ENCODE measurements at regions not wholly inside any gene's neighbourhood (a gene's known extent, or its start where the extent isn't known, plus 50 kb on each side); places are given as distances from the start of the nearest gene placed in this dataset.
A peak's percentile ranks its signal among the peaks of the same experiment; 100 is the strongest.

DNA sequence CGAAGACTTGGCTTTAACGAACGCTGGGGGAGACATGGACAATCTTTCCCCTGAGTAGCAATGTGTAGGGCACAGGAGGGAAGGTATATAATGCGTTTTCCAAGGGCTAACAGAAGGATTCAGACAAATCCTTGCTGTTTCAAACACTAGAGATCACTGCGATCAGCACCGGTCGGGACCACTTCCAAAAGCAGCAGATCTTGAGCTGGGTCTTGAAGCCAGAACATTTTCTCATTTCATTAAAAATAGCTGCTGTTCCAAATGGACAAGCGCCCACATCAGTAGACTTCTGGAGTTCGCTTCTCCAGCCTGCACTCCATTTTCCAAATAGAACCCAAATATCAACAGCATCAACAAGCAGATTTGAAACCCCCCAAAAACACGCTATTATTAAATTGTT lies 65.1 kb upstream of the MAPRE2 start:
- TF ChIP-seq JUN (IDR thresholded peaks at IDR 0.05; ENCODE audit: low read depth, low read length) (no peak), EZH2 (IDR thresholded peaks at IDR 0.05; ENCODE audit: low read depth, low read length, severe bottlenecking) (no peak), RXRA (IDR thresholded peaks at IDR 0.05; ENCODE audit: insufficient read depth, low read depth, low read length) (no peak), ZNF274 (IDR thresholded peaks at IDR 0.05; ENCODE audit: borderline replicate concordance, extremely low read depth, low read length) (no peak), ASH2L (IDR thresholded peaks at IDR 0.05; ENCODE audit: low read length) (no peak), GABPA (IDR thresholded peaks at IDR 0.05; ENCODE audit: borderline replicate concordance, insufficient read depth, low read length) (no peak), EGR1 (IDR thresholded peaks at IDR 0.05; ENCODE audit: borderline replicate concordance, low read depth, low read length) (no peak), BCL11A (IDR thresholded peaks at IDR 0.05; ENCODE audit: low read depth in 2 of 2, low read length in 2 of 2) (no peak), SUZ12 (IDR thresholded peaks at IDR 0.05; ENCODE audit: low read length) (0 out of 2 replicates have a peak, but pooled peaks have one; percentile 40), RFX5 (IDR thresholded peaks at IDR 0.05; ENCODE audit: borderline replicate concordance, low read depth, low read length) (no peak)
- TF ChIP-seq, protein P1, sequence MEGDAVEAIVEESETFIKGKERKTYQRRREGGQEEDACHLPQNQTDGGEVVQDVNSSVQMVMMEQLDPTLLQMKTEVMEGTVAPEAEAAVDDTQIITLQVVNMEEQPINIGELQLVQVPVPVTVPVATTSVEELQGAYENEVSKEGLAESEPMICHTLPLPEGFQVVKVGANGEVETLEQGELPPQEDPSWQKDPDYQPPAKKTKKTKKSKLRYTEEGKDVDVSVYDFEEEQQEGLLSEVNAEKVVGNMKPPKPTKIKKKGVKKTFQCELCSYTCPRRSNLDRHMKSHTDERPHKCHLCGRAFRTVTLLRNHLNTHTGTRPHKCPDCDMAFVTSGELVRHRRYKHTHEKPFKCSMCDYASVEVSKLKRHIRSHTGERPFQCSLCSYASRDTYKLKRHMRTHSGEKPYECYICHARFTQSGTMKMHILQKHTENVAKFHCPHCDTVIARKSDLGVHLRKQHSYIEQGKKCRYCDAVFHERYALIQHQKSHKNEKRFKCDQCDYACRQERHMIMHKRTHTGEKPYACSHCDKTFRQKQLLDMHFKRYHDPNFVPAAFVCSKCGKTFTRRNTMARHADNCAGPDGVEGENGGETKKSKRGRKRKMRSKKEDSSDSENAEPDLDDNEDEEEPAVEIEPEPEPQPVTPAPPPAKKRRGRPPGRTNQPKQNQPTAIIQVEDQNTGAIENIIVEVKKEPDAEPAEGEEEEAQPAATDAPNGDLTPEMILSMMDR (IDR thresholded peaks at IDR 0.05; ENCODE audit: control extremely low read depth in 1 of 3, insufficient read depth in 1 of 3, low read depth in 1 of 3, low read length in 3 of 3), result no peak

All from H1 (cell line).